ENCODE measurements at regions not wholly inside any gene's neighbourhood (a gene's known extent, or its start where the extent isn't known, plus 50 kb on each side); places are given as distances from the start of the nearest gene placed in this dataset.

GRCh38 chr6:43878823-43879495, 108.9 kb downstream of the VEGFA start:
- DNase-seq, result no peak

GRCh38 chr6:43878127-43878634, 108.2 kb downstream of the VEGFA start:
- DNase-seq, result no peak

GRCh38 chr6:43877463-43878126, 107.6 kb downstream of the VEGFA start:
- no peak for DNase-seq

- no peak for DNase-seq
Measured at GRCh38 chr6:43877036-43877435, 107.0 kb downstream of the VEGFA start.

- no peak for DNase-seq
Measured at GRCh38 chr6:43876602-43877001, 106.6 kb downstream of the VEGFA start.

- DNase-seq, result no peak
Measured at GRCh38 chr6:43875849-43876572, 106.0 kb downstream of the VEGFA start.

- DNase-seq, result no peak
Measured at GRCh38 chr6:43874814-43875590, 105.0 kb downstream of the VEGFA start.

- peak; percentile 62 for DNase-seq
Measured at GRCh38 chr6:43873806-43874714, 104.0 kb downstream of the VEGFA start.

- DNase-seq, result peak; percentile 57
Measured at GRCh38 chr6:43871933-43872332, 101.9 kb downstream of the VEGFA start.

- DNase-seq, result no peak
Measured at GRCh38 chr6:43871284-43871683, 101.3 kb downstream of the VEGFA start.

- DNase-seq, result no peak
Measured at GRCh38 chr6:43870660-43871061, 100.7 kb downstream of the VEGFA start.

GRCh38 chr6:43869792-43870659, 100.0 kb downstream of the VEGFA start:
- DNase-seq, result no peak

- no peak for DNase-seq
Measured at GRCh38 chr6:43869079-43869710, 99.2 kb downstream of the VEGFA start.

- no peak for DNase-seq
Measured at GRCh38 chr6:43868467-43868866, 98.5 kb downstream of the VEGFA start.

- no peak for DNase-seq
Measured at GRCh38 chr6:43867996-43868395, 98.0 kb downstream of the VEGFA start.

GRCh38 chr6:43867246-43867645, 97.2 kb downstream of the VEGFA start:
- no peak for DNase-seq

- DNase-seq, result no peak
Measured at GRCh38 chr6:43865932-43866645, 96.1 kb downstream of the VEGFA start.

GRCh38 chr6:43865086-43865485, 95.1 kb downstream of the VEGFA start:
- no peak for DNase-seq

- no peak for DNase-seq
Measured at GRCh38 chr6:43862925-43863324, 92.9 kb downstream of the VEGFA start.

Measured in NCI-H2029 treated with DMSO at 0.1 percent for 48 hours (cell line).